ENCODE measurements at regions not wholly inside any gene's neighbourhood (a gene's known extent, or its start where the extent isn't known, plus 50 kb on each side); places are given as distances from the start of the nearest gene placed in this dataset.
A peak's percentile ranks its signal among the peaks of the same experiment; 100 is the strongest.

DNA sequence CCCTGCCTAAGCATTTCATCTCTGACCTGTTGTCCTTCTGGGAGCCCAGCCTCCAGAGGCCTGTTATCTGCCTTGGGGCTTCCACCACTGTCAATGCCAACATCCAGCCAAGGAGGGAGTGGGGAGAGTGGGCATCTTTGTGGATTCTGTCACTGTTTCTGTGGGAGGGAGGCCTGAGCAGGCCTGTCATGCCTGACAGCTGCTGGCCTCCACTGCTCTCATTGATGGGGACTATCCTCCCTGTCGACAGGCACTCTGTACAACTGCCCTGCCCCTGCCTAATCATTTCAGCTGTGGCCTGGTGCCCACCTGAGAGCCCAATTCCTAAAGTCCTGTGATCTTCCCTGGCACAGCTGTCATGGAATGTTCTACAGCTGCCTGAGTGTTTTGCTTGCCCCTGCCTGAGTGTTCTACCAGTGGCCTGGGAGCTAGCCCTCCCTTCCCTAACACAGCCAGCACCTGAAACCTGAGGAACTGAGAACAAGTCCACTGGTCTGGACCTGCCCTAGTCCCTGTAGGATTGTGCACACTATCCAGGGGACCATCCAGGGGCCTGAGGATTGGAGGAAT lies 145.3 kb downstream of the FAM83B start:
- DNase-seq (ENCODE audit: low read depth, low spot score), result no peak
- in situ Hi-C loops (cut with HindIII; ENCODE audit: low pct_unique_long_range_greater_than_20kb, low sequenced_read_pairs), result no loop called here

DNA sequence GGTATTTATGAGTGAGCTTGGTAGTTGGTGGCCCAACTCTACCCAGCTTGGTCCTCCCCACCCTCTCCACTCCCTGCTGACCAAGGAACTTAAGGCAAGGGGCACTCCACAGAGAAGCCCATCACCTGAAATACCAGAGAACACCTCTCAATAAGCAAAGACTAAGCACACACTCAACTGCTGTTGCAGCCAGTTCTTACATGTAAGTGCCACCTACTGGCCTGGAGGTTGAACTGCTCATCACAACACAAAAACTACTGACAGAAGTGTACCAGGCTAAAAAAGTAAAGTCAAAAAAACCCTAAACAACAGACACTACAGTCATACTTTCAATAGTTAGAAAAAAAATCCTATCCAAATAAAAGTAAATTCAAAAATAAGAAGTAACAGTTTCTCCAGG lies 146.2 kb downstream of the FAM83B start:
- in situ Hi-C loops (cut with HindIII; ENCODE audit: low pct_unique_long_range_greater_than_20kb, low sequenced_read_pairs), result no loop called here
- peak; percentile 39 for DNase-seq (ENCODE audit: low read depth, low spot score)

GRCh38 chr6:54993294-54993693 lies 146.7 kb downstream of the FAM83B start:
- in situ Hi-C loops (cut with HindIII; ENCODE audit: low pct_unique_long_range_greater_than_20kb, low sequenced_read_pairs), result no loop called here
- no peak for DNase-seq (ENCODE audit: low read depth, low spot score)

DNA sequence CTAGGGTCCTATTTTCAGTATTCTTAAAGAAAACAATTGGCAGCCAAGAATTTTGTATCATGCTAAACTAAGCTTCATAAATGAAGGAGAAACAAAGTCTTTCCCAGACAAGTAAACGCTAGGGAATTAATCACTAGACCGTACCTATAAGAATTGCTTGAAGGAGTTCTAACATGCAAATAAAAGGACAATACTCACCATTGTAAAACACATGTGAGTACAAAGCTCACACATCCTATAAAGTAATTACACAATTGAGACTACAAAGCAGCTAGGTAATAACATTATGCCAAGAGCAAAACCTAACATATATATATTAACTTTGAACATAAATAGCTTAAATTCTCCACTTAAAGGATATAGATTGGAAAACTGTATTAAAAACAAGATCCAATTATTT lies 147.4 kb downstream of the FAM83B start:
- DNase-seq (ENCODE audit: low read depth, low spot score), result no peak
- in situ Hi-C loops (cut with HindIII; ENCODE audit: low pct_unique_long_range_greater_than_20kb, low sequenced_read_pairs), result no loop called here

- in situ Hi-C loops (cut with HindIII; ENCODE audit: low pct_unique_long_range_greater_than_20kb, low sequenced_read_pairs), result no loop called here
- DNase-seq (ENCODE audit: low read depth, low spot score), result no peak
These were observed 152.0 kb downstream of the FAM83B start for GRCh38 chr6:54998576-54998975.

GRCh38 chr6:55003719-55004430 lies 157.3 kb downstream of the FAM83B start:
- DNase-seq (ENCODE audit: low read depth, low spot score), result no peak
- in situ Hi-C loops (cut with HindIII; ENCODE audit: low pct_unique_long_range_greater_than_20kb, low sequenced_read_pairs), result no loop called here

- no peak for DNase-seq (ENCODE audit: low read depth, low spot score)
- in situ Hi-C loops (cut with HindIII; ENCODE audit: low pct_unique_long_range_greater_than_20kb, low sequenced_read_pairs), result no loop called here
These were observed 162.6 kb downstream of the FAM83B start for GRCh38 chr6:55009131-55009530.

- in situ Hi-C loops (cut with HindIII; ENCODE audit: low pct_unique_long_range_greater_than_20kb, low sequenced_read_pairs), result no loop called here
- no peak for DNase-seq (ENCODE audit: low read depth, low spot score)
These were observed 163.3 kb upstream of the HCRTR2 start for GRCh38 chr6:55011034-55011433.

- no peak for DNase-seq (ENCODE audit: low read depth, low spot score)
- in situ Hi-C loops (cut with HindIII; ENCODE audit: low pct_unique_long_range_greater_than_20kb, low sequenced_read_pairs), result no loop called here
These were observed 161.9 kb upstream of the HCRTR2 start for GRCh38 chr6:55012454-55012853.

DNA sequence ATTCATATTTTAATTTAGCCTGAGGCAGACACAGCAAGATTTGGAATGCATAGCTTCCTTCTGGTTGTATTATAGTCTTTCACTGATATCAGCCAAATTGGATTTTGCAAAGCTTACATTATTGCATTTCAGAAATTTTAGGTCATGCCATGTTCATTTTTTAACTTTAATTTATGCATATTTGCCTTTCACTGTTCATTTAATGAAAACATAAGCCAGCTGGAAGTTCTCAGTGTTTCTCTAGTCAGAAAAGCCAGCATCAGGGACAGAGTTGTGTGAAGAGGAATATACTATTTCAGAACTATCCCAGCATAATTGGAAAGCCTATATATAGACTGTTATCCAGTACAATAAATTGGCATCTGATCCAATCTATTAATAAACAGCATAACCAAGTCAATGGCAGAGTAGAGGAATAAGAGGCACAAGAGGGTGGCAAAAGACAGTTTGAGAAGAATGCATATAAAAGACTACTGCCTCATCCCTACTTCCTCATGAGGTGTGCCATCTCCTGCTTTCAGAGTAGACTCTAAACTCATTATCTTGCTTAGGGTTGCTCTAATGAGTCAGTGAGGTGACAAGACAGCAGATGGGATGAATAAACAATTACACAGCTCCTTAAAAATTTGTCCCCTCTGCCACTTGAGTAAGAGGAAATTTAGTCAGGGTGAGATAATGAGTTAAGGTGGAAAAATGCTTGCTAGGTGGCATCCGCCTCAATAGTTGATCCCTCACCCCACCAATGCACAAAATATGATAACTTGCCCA lies 159.8 kb upstream of the HCRTR2 start:
- DNase-seq (ENCODE audit: low read depth, low spot score), result no peak
- in situ Hi-C loops (cut with HindIII; ENCODE audit: low pct_unique_long_range_greater_than_20kb, low sequenced_read_pairs), result no loop called here

DNA sequence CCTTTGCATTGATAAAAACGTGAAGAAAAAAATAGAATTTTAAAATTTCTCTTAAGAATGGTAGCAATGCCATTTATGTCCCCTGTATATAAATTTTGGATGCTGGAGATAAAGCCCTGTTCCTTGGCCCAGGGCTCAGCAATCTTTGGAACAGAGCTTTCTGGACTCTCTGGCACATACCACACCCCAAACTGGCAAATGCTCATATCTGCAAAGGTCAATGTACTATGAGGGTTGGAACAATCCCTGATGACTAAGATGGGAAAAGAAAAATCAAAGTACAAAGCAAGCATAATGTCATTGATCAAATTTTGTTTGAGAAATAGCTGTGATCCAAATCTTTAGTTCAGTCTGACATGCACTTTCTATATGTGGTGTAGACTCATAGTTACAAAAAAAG lies 158.1 kb upstream of the HCRTR2 start:
- DNase-seq (ENCODE audit: low read depth, low spot score), result no peak
- in situ Hi-C loops (cut with HindIII; ENCODE audit: low pct_unique_long_range_greater_than_20kb, low sequenced_read_pairs), result no loop called here

DNA sequence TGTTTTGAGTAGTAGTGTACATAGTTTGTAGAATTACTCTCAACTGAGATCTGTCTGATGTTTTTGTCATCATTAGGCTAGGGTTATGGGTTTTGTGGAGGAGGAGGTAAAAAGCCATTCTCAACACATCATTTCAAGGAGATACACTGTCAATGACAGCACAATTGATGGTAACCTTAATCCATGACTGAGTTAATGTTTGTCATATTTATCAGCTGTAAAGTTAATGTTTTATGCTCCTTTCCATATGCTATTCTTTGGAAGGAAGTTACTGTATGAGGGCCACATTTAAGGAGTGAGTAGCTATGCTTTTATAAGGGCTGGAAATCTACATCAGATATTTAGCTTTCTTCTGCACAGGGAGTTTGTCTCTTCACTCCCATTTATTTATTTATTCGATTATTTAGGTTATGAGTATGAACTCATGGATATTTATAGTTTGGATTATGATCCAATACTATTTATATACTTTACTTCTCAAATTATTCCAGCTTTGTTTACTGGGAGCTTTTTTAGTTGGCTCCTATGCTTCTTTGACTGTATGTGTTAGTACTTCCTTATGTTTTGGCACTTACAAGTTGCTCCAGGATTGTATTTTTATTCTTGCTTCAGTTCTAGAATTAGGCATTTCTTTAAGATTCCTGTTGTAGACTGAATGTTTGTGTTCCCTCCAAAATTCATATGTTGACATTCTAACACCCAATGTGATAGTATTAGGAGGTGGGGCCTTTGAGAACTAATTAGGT lies 156.6 kb upstream of the HCRTR2 start:
- DNase-seq (ENCODE audit: low read depth, low spot score), result no peak
- in situ Hi-C loops (cut with HindIII; ENCODE audit: low pct_unique_long_range_greater_than_20kb, low sequenced_read_pairs), result no loop called here

DNA sequence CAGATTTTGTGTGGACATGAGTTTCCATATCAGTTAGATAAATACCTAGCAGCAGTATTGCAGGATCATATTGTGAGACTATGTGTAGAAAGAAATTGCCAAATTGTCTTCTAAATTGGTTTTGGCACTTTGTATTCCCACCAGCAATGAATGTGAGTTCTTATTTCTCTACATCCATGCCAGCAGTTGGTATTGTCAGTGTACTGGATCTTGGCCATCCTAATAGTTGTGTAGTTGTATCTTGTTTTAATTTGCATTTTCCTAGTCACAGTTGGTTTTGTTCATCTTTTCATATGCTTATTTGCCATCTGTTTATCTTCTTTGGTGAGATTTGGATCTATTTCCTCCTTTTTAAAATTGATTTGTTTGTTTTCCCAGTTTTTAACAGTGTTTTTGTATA lies 154.7 kb upstream of the HCRTR2 start:
- DNase-seq (ENCODE audit: low read depth, low spot score), result no peak
- in situ Hi-C loops (cut with HindIII; ENCODE audit: low pct_unique_long_range_greater_than_20kb, low sequenced_read_pairs), result no loop called here

- no peak for DNase-seq (ENCODE audit: low read depth, low spot score)
- in situ Hi-C loops (cut with HindIII; ENCODE audit: low pct_unique_long_range_greater_than_20kb, low sequenced_read_pairs), result no loop called here
These were observed 151.1 kb upstream of the HCRTR2 start for GRCh38 chr6:55023230-55023629.

GRCh38 chr6:55033016-55033546 lies 141.2 kb upstream of the HCRTR2 start:
- in situ Hi-C loops (cut with HindIII; ENCODE audit: low pct_unique_long_range_greater_than_20kb, low sequenced_read_pairs), result no loop called here
- DNase-seq (ENCODE audit: low read depth, low spot score), result no peak

- DNase-seq (ENCODE audit: low read depth, low spot score), result no peak
- in situ Hi-C loops (cut with HindIII; ENCODE audit: low pct_unique_long_range_greater_than_20kb, low sequenced_read_pairs), result no loop called here
These were observed 139.6 kb upstream of the HCRTR2 start for GRCh38 chr6:55034752-55035151.

DNA sequence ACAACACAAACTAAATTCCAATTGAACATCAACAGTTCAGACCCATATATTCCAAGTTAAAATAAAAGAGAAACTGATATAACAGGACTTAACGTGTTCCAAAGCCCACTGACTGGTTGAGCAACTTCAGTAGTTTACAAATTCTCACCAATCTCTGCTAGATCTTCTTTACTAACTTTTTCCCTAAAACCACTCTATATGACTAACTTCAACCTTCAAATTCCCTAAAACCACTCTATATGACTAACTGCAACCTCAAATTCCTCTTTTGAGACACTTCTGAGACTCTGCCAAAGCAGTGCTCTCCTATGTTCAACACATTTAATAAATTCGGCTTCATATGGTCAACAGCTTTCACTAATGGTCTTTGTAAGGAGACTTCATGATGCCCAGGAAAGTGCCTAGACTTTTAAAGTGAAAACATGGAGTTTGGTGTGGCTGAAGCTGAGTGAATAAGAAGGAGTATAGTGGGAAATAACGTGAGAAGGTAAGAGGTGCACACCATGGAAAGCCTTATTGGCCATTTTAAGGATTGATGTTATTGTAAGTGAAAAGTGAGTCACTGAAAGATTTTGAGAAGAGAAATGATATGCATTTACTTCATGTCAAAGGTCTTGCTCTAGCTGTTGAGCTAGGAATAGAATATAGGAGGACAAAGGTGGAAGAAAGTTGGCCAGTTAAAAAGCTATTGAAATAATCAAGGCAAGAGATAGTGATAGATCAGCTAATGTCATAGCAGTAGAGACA lies 134.0 kb upstream of the HCRTR2 start:
- in situ Hi-C loops (cut with HindIII; ENCODE audit: low pct_unique_long_range_greater_than_20kb, low sequenced_read_pairs), result no loop called here
- no peak for DNase-seq (ENCODE audit: low read depth, low spot score)
